NOMO-1 treated with dmso at 0.1 percent for 144 hours (cell line): ENCODE measurements at regions not wholly inside any gene's neighbourhood (a gene's known extent, or its start where the extent isn't known, plus 50 kb on each side); places are given as distances from the start of the nearest gene placed in this dataset.

ENCODE experiments used
- DNase-seq: peaks from one replicate; lab custom pipeline; 2025; ENCODE audit not compliant: unreplicated experiment; lab: John Stamatoyannopoulos, UW

DNA sequence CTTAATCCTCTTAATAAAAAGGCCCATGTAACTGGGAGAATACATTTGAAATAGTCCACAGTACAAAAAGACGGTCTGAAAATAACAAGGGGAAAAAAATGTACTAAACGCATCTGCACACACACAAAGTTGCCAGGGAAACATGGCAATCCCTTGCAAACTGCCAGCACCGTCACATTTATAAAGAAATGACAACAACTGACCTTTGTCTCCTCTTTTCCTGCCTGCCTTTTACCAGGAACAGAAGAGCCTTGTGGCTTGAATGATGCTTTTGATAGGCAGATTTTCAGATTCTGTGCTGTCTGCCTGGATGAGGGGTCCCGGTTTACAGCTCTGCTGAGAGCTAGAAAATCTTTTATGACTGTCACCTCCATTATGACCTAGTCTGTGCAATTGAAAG is 308.6 kb upstream of the ZFP64 start:
- DNase-seq, result no peak

DNA sequence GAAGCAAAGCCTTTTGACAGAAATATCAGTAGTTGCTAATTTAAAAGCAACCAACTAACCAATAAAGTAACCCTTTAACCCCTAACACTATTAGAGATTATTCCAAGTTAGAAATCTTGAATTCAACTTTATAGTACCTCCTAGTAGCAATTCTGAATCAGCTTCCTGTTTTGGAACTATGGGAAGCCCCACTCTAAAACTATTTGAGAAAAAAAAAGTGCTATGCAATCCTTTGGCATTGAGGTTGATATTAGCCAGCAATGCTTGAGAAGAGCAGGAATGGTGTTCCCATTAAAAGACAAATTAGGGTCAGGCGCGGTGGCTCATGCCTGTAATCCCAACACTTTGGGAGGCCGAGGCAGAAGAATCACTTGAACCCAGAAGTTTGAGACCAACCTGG is 306.2 kb upstream of the ZFP64 start:
- DNase-seq, result no peak

DNA sequence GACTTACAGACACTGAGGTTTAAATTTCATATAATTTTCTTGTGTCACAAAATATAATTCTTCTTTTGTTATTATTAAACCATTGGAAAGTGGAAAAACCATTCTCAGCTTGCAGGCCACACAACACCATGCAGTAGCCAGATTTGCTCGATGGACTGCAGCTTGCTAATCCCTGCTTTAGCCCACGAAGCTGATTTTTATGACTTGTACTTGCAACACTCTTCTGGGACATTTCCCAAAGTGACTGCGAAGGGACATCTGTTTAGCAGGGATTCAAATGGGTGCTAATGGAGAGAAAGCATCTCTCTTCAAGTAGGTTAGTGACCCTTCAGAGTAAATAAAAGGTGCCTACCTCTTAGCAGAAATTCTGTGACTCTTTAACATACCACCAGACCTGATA is 304.6 kb upstream of the ZFP64 start:
- no peak for DNase-seq

DNA sequence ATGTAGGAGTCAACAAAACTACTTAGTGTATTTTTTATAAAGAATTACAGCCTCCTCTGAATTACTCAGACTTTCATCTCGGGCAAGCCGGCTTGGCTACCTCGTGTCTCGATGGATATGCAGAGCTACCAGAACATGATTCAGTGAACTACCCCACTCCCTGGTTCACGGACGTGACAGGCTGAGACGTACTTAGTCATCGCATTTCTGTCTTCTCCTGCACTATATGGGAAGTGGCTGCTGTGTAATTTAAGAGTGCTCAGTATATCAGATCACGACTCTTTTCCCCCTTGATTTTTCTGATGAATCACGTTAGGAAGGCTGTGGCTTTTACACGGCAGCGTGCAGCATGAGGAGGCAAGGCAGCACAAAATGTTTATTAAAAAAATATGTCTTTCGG is 302.7 kb upstream of the ZFP64 start:
- DNase-seq, result peak; percentile 40

DNA sequence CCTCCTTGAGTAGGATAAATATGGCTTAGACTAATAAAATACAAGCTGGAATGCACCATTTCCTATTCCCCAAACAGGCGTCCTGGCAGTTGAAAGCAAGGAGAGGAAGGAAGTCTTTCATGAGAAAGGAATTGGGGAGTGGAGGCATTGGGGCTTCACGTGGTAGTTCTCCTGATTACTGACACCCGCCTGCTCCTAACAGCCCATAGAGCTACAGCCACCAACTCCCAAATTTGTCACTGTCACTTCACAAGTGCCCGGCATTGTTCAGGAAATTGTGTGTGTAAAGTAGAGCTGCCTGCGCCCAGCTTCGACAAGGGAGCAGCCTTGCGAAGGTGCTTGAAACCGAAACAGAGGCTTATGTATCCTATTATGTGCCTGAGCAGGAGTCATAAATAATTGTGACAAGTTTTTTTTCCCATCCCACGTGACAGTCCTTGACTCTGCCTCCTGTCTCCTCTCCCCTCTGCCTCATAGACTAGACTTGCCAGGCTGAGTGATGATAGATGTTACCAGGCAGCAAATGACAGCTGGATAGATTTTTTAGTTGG is 301.7 kb upstream of the ZFP64 start:
- peak; percentile 34 for DNase-seq

DNA sequence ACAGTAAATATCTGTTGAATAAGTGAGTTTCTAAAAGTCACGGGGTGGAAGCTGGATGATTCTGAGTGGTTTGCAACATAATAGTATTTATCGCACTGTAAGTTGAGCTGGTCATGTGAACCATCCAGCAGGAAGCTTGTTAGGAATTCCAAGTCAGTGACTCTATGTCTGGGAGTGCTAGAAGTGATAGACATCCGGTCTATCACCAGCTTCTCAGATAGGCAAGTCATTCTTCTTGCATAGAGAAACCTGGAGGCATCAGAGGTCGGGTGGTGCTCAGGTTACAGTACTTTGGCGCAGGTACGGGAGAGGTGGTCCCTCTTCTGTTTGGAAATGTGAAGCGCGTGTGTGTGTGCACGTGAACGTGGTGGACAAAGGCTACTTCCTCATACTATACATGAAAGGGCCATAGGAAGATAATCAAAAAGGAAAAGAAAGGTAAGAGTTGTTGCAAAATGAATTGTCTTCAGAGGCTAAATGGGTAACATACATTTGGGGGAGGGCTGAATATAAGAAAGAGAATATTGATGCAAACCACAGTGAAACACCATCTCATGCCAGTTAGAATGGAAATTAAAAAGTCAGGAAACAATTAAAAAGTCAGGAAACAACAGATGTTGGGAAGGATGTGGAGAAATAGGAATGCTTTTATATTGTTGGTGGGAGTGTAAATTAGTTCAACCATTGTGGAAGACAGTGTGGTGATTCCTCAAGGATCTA is 299.3 kb upstream of the ZFP64 start:
- no peak for DNase-seq

DNA sequence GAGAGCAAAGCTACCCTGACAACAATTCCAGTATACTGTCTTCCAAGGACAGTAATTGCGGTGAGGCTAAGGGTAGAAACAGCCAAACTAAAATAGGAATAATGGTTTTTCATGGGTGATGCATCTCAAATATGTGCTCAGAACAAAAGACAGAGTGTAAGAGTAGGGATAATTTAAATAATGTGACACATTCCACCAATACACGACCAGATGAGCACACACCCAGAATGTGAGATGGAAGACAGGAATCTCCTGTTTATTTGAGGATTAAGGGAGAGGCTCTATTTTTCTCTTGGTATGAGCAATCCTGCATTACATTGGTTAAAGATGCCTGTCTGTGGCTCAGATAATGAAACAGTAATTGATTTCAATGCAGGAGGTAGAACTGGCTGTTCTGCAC is 292.9 kb upstream of the ZFP64 start:
- DNase-seq, result no peak

DNA sequence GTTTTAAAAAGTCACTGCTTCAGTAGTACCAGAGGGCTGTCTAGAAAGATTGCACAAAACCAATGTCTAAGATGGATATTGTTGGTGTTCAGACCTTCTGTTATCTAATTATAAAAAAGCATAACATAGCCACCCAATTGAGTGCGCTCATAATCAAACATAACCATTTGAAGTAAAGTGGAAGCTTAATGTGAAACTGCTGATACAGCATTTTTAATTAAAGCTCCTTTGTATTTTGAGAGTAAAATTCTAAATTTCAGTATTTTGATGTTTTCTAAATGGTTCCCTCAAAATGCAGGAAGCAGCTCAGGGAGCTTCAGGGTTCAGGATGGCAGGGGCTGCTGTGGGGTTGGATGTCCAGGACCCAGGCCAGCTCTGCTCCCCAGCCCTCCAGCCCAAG is 291.8 kb upstream of the ZFP64 start:
- DNase-seq, result no peak

DNA sequence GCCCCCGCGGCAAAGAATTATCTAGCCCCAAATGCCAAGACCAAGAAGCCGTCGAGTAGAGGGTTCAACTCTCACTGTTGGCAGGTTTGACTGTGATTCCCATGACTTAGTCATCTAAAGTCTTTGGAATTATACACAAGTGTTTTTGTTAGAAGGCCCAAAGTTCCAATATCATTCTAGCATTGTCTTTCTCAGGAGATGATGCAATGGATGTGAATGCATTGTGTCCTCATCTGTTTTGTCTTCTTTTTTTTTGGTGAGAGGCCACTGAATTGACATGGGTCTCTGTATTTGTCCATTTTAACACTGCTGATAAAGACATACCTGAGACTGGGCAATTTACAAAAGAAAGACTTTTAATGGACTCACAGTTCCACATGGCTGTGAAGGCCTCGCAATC is 290.5 kb upstream of the ZFP64 start:
- no peak for DNase-seq

DNA sequence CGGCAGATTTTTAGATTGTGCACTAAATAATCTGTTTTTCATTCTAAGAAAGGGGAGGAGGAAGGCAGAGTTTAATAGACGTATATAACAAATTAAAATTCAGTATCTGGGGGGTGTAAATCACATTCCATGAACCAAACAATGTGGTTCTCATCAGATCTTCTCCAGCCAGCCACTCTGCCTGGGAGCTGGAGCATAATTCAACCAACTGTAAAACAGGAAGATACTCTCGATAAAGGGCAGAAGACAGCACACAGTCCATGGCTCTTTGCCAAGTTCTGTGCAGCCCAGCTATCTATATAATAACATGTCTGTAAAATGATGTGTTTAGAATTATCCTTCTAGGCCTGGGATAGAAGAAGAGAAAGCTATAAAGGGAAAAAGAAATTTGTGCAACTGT is 289.9 kb upstream of the ZFP64 start:
- DNase-seq, result no peak

DNA sequence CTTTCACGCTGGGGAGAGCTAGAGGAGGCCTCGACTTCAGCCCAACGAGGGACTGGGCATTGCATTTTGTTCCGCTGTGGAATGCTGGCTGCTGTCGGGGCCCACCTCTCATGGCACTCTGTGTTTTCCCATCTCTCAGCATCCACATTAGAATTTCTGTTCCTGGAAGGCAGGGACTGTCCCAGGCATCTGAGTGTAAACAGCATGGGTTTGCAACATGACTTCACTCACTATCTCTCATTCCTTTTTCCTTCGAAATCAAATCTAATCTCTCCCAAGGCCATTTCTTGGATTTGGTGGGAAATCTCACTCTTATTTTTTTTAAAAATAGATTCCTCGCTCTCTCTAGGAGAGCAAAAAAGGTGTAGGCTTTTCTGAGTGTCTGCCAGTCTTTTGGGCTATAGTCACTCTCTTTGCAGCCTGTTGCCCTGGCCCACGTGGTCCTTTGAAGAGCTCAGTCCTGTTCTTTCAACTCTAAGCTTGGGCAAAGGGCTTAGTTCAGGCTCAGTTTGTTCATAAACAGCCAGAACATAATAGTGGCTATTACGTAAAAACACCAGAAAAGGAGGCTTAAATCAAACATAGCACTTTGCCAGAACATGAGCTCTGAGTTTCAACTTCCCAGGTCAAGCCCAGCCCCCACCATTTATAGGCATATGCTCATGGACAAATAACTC is 284.6 kb upstream of the ZFP64 start:
- no peak for DNase-seq

DNA sequence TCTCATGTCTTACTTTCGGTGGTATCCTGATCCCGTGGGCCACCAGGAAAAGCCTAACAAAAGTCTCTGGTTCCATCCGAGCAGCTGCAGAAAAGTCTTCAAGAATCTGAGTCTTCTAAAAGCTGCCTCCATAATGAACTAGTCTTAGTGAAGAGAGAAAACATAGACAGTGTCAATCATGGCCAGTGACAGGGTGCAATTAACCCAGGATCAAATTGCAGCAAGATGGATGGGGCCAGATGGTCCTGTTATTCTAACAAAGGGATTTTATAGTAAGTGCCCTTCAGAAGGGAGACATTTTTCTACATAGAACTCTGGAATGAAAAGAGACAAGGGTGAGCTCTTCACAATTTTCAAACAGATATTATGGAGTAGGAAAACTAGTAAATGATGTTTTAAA is 281.6 kb upstream of the ZFP64 start:
- DNase-seq, result no peak

DNA sequence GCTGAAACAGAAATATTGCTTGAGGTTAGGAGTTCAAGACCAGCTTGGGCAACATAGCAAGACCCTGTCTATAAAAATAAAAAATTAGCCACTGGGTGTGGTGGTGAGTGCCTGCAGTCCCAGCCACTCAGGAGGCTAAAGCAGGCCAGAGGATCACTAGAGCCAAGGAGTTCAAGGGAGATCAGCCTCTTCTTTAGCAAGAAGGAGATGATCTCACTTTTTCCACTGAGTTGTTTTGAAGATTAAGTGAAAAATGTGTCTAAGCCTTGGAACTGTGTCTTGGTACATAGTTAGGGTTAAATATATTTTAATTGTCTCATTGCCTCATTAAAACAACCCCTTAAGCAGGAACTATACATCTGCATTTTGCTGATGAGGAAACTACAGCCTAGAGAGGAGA is 279.0 kb upstream of the ZFP64 start:
- no peak for DNase-seq

DNA sequence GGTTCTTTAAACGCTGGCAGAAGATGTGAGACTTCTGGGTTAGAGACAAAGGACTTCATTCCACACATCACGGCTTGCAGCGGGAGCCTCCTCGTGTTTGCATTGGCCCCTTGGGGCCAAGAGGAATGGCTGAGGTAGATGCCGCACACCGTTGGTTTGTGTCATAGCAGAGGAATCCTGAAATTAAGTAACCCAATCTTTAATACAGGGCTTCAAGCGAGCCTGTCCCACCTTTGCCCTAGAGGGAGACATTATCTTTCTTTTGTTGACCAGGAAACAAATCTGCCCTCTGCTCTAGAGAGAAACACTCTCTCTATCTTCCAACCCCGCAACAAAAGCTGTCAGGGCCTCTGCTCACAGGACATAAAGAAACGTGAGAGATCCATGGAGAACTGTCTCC is 277.5 kb upstream of the ZFP64 start:
- DNase-seq, result no peak

DNA sequence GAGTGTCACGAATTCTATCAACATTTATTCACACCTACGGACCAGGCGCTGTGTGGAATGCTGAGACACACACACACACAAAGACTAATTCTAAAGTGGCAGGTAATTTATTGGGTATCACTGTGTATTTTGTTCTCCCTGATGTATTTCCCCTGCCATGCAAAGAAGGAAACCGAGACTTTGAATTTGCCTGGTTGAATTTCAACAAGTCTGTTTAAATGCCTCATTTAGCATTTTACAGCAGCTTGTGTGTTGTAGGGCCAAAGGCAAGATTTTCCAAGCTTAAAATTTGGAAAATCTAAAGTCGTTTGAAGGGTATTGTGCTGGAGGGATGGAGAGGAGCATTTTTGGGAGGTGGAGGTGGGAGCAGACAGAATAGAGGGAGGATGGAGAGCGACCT is 274.4 kb upstream of the ZFP64 start:
- DNase-seq, result no peak

DNA sequence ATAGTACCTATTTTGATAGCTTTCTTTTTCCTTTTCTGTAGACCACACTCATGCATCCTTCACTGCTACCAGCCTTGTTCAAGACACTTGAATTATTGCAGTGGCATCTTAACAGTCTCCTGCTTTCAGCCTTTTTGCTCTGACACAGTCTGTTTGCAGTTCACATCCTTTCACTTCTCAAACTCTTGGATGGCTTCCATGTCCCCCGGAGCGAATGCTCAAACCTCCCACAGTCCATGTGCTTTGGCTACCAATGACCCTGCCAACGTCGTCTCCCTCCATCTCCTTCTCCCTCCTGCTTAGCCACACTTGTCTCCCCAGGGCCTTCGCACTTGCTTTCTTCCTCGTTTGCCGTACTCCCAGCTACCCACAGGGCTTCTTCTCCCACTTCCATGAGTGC is 270.0 kb upstream of the ZFP64 start:
- no peak for DNase-seq

DNA sequence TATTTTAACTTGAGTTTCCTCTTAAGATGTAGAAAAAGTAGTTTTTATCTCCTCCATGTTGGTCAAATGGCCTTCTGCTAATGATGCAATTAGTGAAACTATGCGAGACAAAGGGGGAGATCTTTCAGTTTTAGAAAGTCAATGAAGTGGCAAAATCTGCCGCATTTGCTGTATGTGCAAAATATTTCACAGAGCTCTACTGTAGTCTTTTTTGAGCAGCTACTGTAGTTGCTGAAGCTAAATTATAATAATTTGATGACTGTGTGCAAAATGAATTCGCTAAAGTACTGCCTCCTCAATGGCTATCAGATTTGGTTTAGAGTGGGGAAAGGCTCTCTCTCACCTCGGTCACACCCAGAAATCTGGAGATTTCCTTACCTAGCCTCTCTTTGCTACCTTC is 267.6 kb upstream of the ZFP64 start:
- no peak for DNase-seq

DNA sequence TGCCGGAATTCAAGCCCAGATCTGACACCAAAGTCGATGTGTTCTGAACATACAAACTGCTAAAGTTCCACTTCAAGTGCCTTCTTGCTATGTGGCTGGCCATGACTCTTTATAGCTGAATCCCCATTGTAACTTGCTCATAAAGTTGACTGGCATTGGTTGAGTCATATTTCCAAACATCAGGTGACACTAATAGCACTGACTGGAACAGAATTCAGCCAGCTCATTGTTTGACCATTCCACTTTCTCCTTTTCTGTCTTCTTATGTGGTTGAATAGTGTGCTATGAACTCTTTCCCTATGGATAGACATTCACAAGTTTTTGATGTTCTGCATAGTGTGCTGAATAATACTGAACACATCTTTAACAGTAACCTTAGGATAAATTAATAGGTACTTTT is 266.2 kb upstream of the ZFP64 start:
- DNase-seq, result no peak

DNA sequence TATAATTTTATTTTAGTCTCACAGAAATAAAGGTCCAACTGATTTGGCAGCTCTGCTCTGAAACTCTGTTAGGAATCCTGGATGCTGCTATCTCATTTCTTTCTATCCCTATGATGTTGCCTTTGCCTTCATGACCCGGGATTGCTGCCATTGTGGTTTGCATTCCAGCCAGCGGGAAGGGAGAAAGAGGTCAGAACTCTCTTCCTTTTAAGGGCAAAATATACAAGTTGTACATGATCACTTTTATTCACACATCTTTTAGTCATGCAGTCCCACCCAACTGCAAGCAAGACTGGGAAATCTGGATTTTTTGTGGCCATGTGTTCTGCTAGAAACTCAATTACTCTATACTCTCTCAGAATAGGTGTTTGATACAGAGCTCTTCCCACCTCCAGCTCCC is 263.1 kb upstream of the ZFP64 start:
- DNase-seq, result no peak

DNA sequence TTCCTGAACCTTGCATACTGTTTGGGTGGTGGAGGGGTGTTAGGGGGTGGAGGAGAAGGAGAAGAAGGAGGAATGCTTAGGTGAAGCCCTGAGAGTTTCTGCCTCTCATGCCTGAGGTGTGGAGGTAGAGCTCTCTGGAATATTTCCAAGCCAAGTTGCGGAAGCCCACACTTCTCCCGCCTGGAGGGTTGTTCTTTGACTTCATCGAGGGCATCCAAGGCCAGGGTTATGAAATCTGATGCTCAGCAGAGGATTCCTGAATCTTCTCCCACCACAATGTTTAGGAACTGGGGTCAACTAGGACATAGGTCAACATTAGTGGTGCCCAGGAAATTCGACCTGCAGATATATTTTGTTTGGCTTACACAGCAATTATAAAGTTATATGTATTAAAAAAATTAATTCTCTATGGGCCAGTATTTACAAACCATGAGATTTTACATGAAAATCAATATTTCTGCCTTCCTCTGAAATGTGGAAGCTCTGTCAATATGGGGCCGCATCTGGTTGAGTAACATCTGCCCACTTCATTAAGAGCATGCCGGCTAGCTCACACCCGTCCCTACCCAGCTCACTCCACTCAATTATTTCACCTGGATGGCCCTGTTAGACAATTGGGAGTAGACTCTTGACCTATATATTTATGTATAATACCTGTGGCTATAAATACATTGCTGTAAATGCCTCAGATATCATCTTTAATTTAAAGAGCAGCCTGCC is 257.1 kb upstream of the ZFP64 start:
- DNase-seq, result no peak

DNA sequence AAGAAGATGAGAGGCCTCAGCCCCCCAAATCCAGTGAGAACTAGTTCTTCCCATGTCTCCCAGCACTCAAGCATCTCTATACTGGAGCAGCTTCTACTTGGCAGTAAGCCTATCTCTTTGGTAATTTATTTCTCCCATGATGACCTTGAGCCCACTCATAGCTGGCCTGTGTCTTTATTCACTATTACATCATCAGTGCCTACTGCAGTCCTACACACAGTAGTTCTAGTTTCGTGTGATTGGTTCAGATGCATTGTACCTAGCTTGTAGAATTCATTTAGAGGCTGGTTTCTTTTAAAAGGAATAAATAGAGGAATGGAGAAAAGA is 255.6 kb upstream of the ZFP64 start:
- DNase-seq, result no peak
